ENCODE measurements at regions not wholly inside any gene's neighbourhood (a gene's known extent, or its start where the extent isn't known, plus 50 kb on each side); places are given as distances from the start of the nearest gene placed in this dataset.

DNA sequence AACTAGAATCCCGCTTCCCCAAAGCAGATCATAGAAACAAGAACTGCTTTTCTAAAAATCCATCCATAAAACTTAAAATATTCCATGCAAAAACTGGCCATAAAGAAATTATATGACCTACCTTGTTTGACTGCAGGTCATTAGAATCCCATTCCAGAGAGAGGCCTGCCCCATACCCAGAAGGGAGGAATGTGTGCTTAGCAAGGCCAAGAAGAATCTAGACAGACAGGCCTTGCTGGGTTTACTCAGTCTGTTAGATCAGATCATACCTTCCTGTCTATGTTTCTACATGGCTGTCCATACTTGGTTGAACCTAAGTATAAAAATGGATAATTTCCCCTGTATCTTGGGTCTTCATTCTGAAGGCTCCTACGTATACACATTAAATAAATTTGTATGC is 358.8 kb upstream of the TRPC7 start:
- H3K27ac ChIP-seq = no peak overlapping the region
- peaks cover under 1% of the 10 kb centered on the region; the same call in 1 of the 3 replicates for H3K4me1 ChIP-seq
- CTCF ChIA-PET = no interaction called here
- no peaks in the 10 kb centered on the region for H3K9me3 ChIP-seq
- H3K4me3 ChIP-seq = no peak overlapping the region
- FAIRE-seq (no peak), DNase-seq (ENCODE audit: low read depth in 1 of 2, low spot score in 1 of 2) (no peak), ATAC-seq (no peak)
- H3K4me2 ChIP-seq = no peak overlapping the region
- WGBS (ENCODE audit: missing lambda C conversion rate) = 62% methylated on average over 2 of the region's 2 CpGs
- TF ChIP-seq TP53 (CRISPR knock-in tag; IDR thresholded peaks at IDR 0.05) = no peak
- TF ChIP-seq POLR2A (IDR thresholded peaks at IDR 0.05; ENCODE audit: low read length) = no peak
- no peak for TF ChIP-seq NR3C1 (IDR thresholded peaks at IDR 0.05)
- no peak for TF ChIP-seq PHF8 (IDR thresholded peaks at IDR 0.05; ENCODE audit: borderline replicate concordance, low read depth)
- TF ChIP-seq HOXB5 (CRISPR knock-in tag; IDR thresholded peaks at IDR 0.05) = no peak
- POLR2A ChIA-PET = no interaction called here

DNA sequence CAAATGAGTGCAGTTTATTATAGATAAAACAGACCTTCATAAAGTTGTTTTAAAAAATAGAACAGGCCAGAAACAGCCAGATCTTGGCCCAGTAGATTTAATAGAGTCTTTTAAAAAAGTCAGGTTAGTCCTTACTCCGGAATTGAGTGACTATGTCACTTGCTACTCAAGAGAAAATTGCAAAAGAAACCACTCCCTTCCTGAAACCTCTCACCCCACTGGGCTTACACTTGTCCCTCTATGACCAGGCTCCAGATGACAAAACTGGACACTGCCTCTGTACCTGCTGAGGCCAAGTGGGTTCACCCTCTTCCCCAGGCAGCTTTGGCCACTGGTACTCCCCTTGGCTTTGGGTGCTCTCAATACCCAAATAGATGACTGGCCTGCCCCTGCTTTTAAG is 357.2 kb upstream of the TRPC7 start:
- 36% methylated on average over 1 of the region's 1 CpG for WGBS (ENCODE audit: missing lambda C conversion rate)
- CTCF ChIA-PET = no interaction called here
- no peaks in the 10 kb centered on the region for H3K9me3 ChIP-seq
- POLR2A ChIA-PET = no interaction called here
- no peak for FAIRE-seq
- no peak for ATAC-seq
- no peak overlapping the region for H3K4me2 ChIP-seq
- no peak overlapping the region for H3K27ac ChIP-seq
- no peak for TF ChIP-seq FOSL2 (IDR thresholded peaks at IDR 0.05)
- TF ChIP-seq FOSL2 (CRISPR knock-in tag; IDR thresholded peaks at IDR 0.05) = no peak
- TF ChIP-seq HOXB13 (CRISPR knock-in tag; IDR thresholded peaks at IDR 0.05; ENCODE audit: low read depth) = no peak
- TF ChIP-seq ZNF302 (CRISPR knock-in tag; IDR thresholded peaks at IDR 0.05) = no peak
- no peak for TF ChIP-seq RNF2 (IDR thresholded peaks at IDR 0.05; ENCODE audit: borderline replicate concordance, low read depth)
- no peak for TF ChIP-seq JUNB (IDR thresholded peaks at IDR 0.05)
- TF ChIP-seq, protein P1, sequence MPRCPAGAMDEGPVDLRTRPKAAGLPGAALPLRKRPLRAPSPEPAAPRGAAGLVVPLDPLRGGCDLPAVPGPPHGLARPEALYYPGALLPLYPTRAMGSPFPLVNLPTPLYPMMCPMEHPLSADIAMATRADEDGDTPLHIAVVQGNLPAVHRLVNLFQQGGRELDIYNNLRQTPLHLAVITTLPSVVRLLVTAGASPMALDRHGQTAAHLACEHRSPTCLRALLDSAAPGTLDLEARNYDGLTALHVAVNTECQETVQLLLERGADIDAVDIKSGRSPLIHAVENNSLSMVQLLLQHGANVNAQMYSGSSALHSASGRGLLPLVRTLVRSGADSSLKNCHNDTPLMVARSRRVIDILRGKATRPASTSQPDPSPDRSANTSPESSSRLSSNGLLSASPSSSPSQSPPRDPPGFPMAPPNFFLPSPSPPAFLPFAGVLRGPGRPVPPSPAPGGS (IDR thresholded peaks at IDR 0.05) = no peak
- no peak for TF ChIP-seq TP53 (CRISPR knock-in tag; IDR thresholded peaks at IDR 0.05)
- TF ChIP-seq, protein P2, sequence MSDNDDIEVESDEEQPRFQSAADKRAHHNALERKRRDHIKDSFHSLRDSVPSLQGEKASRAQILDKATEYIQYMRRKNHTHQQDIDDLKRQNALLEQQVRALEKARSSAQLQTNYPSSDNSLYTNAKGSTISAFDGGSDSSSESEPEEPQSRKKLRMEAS (IDR thresholded peaks at IDR 0.05) = no peak
- no peak for TF ChIP-seq ZSCAN20 (CRISPR knock-in tag; IDR thresholded peaks at IDR 0.05)
- no peak for TF ChIP-seq CBX2 (IDR thresholded peaks at IDR 0.05; ENCODE audit: borderline replicate concordance, low read depth)
- TF ChIP-seq CHD4 (IDR thresholded peaks at IDR 0.05; ENCODE audit: borderline replicate concordance) = no peak
- TF ChIP-seq, protein P3, sequence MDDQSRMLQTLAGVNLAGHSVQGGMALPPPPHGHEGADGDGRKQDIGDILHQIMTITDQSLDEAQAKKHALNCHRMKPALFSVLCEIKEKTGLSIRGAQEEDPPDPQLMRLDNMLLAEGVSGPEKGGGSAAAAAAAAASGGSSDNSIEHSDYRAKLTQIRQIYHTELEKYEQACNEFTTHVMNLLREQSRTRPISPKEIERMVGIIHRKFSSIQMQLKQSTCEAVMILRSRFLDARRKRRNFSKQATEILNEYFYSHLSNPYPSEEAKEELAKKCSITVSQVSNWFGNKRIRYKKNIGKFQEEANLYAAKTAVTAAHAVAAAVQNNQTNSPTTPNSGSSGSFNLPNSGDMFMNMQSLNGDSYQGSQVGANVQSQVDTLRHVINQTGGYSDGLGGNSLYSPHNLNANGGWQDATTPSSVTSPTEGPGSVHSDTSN (IDR thresholded peaks at IDR 0.05) = no peak
- no peak for TF ChIP-seq FOSB (CRISPR knock-in tag; IDR thresholded peaks at IDR 0.05)
- TF ChIP-seq ZFP36 (IDR thresholded peaks at IDR 0.05; ENCODE audit: borderline replicate concordance, partially characterized antibody) = no peak
- TF ChIP-seq EHMT2 (IDR thresholded peaks at IDR 0.05; ENCODE audit: low read depth) = no peak
- TF ChIP-seq TFCP2L1 (CRISPR knock-in tag; IDR thresholded peaks at IDR 0.05) = no peak
- TF ChIP-seq CBX8 (IDR thresholded peaks at IDR 0.05) = no peak
- no peak for TF ChIP-seq RAD21 (conservative IDR thresholded peaks at IDR 0.05 in 1 of 2, IDR thresholded peaks at IDR 0.05 in 1 of 2)
- TF ChIP-seq EP300 (IDR thresholded peaks at IDR 0.05) = no peak
- no peak for TF ChIP-seq GATA3 (IDR thresholded peaks at IDR 0.05; ENCODE audit: borderline replicate concordance)
- H3K4me3 ChIP-seq = no peak overlapping the region
- no peaks in the 10 kb centered on the region for H3K4me1 ChIP-seq
- no peak for DNase-seq (ENCODE audit: low read depth in 1 of 2, low spot score in 1 of 2)

DNA sequence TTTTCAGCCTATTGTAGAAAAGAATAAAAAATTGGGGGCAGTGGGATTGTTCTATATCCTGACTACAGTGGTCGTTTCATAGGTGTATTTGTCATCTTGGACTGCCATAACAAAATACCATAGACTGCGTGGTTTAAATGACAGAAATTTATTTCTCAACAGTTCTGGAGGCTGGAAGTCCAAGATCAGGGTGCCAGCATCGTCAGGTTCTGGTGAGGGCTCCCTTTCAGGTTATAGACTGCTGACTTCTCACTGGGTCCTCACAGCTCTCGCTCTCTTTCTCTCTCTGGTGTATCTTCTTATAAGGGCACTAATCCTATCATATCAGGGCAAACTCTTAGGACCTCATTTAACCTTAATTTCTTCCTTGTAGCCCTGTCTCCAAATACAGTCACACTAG is 356.7 kb upstream of the TRPC7 start:
- Histone ChIP-seq H3K9me3 (no peaks in the 10 kb centered on the region), H3K4me2 (no peak overlapping the region), H3K27ac (no peak overlapping the region), H3K4me3 (no peak overlapping the region), H3K4me1 (no peaks in the 10 kb centered on the region)
- 35% methylated on average over 4 of the region's 4 CpGs for WGBS (ENCODE audit: missing lambda C conversion rate)
- ChIA-PET POLR2A (no interaction called here), CTCF (no interaction called here)
- ATAC-seq = no peak
- no peak for DNase-seq (ENCODE audit: low read depth in 1 of 2, low spot score in 1 of 2)
- no peak for FAIRE-seq
- TF ChIP-seq JUNB (IDR thresholded peaks at IDR 0.05) = no peak
- no peak for TF ChIP-seq GATA3 (IDR thresholded peaks at IDR 0.05; ENCODE audit: borderline replicate concordance)
- no peak for TF ChIP-seq CEBPB (IDR thresholded peaks at IDR 0.05)
- no peak for TF ChIP-seq MAZ (IDR thresholded peaks at IDR 0.05; ENCODE audit: borderline replicate concordance, low read depth, low read length)
- no peak for TF ChIP-seq EHMT2 (IDR thresholded peaks at IDR 0.05; ENCODE audit: low read depth)
- no peak for TF ChIP-seq JUN (IDR thresholded peaks at IDR 0.05)
- no peak for TF ChIP-seq ESRRA (IDR thresholded peaks at IDR 0.05; ENCODE audit: borderline replicate concordance, low read length)
- no peak for TF ChIP-seq HDAC2 (IDR thresholded peaks at IDR 0.05)
- TF ChIP-seq ZSCAN20 (CRISPR knock-in tag; IDR thresholded peaks at IDR 0.05) = no peak
- TF ChIP-seq ZNF302 (CRISPR knock-in tag; IDR thresholded peaks at IDR 0.05) = no peak
- TF ChIP-seq, protein P4, sequence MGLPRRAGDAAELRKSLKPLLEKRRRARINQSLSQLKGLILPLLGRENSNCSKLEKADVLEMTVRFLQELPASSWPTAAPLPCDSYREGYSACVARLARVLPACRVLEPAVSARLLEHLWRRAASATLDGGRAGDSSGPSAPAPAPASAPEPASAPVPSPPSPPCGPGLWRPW (IDR thresholded peaks at IDR 0.05) = no peak
- TF ChIP-seq, protein P5, sequence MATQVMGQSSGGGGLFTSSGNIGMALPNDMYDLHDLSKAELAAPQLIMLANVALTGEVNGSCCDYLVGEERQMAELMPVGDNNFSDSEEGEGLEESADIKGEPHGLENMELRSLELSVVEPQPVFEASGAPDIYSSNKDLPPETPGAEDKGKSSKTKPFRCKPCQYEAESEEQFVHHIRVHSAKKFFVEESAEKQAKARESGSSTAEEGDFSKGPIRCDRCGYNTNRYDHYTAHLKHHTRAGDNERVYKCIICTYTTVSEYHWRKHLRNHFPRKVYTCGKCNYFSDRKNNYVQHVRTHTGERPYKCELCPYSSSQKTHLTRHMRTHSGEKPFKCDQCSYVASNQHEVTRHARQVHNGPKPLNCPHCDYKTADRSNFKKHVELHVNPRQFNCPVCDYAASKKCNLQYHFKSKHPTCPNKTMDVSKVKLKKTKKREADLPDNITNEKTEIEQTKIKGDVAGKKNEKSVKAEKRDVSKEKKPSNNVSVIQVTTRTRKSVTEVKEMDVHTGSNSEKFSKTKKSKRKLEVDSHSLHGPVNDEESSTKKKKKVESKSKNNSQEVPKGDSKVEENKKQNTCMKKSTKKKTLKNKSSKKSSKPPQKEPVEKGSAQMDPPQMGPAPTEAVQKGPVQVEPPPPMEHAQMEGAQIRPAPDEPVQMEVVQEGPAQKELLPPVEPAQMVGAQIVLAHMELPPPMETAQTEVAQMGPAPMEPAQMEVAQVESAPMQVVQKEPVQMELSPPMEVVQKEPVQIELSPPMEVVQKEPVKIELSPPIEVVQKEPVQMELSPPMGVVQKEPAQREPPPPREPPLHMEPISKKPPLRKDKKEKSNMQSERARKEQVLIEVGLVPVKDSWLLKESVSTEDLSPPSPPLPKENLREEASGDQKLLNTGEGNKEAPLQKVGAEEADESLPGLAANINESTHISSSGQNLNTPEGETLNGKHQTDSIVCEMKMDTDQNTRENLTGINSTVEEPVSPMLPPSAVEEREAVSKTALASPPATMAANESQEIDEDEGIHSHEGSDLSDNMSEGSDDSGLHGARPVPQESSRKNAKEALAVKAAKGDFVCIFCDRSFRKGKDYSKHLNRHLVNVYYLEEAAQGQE (IDR thresholded peaks at IDR 0.05) = no peak

Measured in A549 (cell line).